ENCODE measurements at regions not wholly inside any gene's neighbourhood (a gene's known extent, or its start where the extent isn't known, plus 50 kb on each side); places are given as distances from the start of the nearest gene placed in this dataset.

GRCh38 chr20:39103732-39104131 is 141.6 kb downstream of the DHX35 start:
- DNase-seq, result no peak
- ATAC-seq, result no peak

GRCh38 chr20:39103305-39103704 is 141.2 kb downstream of the DHX35 start:
- DNase-seq (no peak), ATAC-seq (no peak)

- DNase-seq (no peak), ATAC-seq (no peak)
Measured at GRCh38 chr20:39101895-39102294, 139.8 kb downstream of the DHX35 start.

GRCh38 chr20:39100691-39101090 is 138.5 kb downstream of the DHX35 start:
- DNase-seq (no peak), ATAC-seq (no peak)

GRCh38 chr20:39097889-39098288 is 135.7 kb downstream of the DHX35 start:
- no peak for ATAC-seq

GRCh38 chr20:39095870-39096269 is 133.7 kb downstream of the DHX35 start:
- ATAC-seq, result no peak
- DNase-seq, result no peak

More at GRCh38 chr20:39097889-39098288, 135.7 kb downstream of the DHX35 start:
- no peak for DNase-seq

GRCh38 chr20:39094391-39094790 is 132.2 kb downstream of the DHX35 start:
- ATAC-seq, result no peak
- no peak for DNase-seq

- no peak for DNase-seq
Measured at GRCh38 chr20:39092733-39093410, 130.7 kb downstream of the DHX35 start.

GRCh38 chr20:39090906-39091305 is 128.8 kb downstream of the DHX35 start:
- ATAC-seq (no peak), DNase-seq (no peak)

More at GRCh38 chr20:39092733-39093410, 130.7 kb downstream of the DHX35 start:
- ATAC-seq, result no peak

GRCh38 chr20:39089797-39090196 is 127.7 kb downstream of the DHX35 start:
- no peak for DNase-seq
- no peak for ATAC-seq
